Gastrocnemius medialis (tissue), 4 donors: ENCODE measurements at regions not wholly inside any gene's neighbourhood (a gene's known extent, or its start where the extent isn't known, plus 50 kb on each side); places are given as distances from the start of the nearest gene placed in this dataset.

Experiments
- POLR2A ChIP-seq, 2 donors: fragments of 450-650 bp; IDR thresholded peaks; one replicate each; pipeline ENCODE4 v1.6.1; 2017; ENCODE audit warnings: antibody characterized with exemption in 2 of 2, mild to moderate bottlenecking in 2 of 2, moderate library complexity in 2 of 2
- TF ChIP-seq, protein P1 (sequence below), 5 experiments: fragments of 450-650 bp in 3 of 5; fragments of 200-600 bp in 2 of 5; sonication (generic) in 2 of 5; IDR thresholded peaks in 4 of 5; conservative IDR thresholded peaks in 1 of 5; 1 replicate in 4 of 5; 2 replicates in 1 of 5; pipeline ENCODE4 v1.5.1; 2016 to 2019; ENCODE audit warnings: antibody characterized with exemption in 5 of 5, mild to moderate bottlenecking in 3 of 5, moderate library complexity in 3 of 5

DNA sequence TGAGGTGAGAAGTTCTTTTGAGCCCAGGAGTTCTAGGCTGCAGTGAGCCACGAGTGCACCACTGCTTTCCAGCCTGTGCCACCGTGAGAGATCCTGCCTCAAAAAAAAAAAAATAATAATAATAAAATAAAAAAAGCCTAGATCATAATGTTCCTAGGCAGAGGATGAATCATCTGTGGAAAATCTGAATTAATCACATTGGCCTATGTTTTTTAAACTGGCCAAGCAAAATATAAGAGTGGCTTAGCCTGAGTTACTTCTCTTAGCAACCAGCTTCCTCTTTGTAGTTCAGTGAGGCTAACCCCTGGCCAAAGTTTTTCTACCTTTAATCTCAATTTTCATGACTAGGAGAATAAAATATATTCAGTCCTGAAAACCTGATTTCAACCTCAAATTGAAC is 614.6 kb downstream of the PPP4R3C start:
- TF ChIP-seq, protein P1, sequence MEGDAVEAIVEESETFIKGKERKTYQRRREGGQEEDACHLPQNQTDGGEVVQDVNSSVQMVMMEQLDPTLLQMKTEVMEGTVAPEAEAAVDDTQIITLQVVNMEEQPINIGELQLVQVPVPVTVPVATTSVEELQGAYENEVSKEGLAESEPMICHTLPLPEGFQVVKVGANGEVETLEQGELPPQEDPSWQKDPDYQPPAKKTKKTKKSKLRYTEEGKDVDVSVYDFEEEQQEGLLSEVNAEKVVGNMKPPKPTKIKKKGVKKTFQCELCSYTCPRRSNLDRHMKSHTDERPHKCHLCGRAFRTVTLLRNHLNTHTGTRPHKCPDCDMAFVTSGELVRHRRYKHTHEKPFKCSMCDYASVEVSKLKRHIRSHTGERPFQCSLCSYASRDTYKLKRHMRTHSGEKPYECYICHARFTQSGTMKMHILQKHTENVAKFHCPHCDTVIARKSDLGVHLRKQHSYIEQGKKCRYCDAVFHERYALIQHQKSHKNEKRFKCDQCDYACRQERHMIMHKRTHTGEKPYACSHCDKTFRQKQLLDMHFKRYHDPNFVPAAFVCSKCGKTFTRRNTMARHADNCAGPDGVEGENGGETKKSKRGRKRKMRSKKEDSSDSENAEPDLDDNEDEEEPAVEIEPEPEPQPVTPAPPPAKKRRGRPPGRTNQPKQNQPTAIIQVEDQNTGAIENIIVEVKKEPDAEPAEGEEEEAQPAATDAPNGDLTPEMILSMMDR (IDR thresholded peaks at IDR 0.05 in 4 of 5, conservative IDR thresholded peaks at IDR 0.05 in 1 of 5), result no peak
- TF ChIP-seq POLR2A (IDR thresholded peaks at IDR 0.05), result no peak
